ENCODE measurements at regions not wholly inside any gene's neighbourhood (a gene's known extent, or its start where the extent isn't known, plus 50 kb on each side); places are given as distances from the start of the nearest gene placed in this dataset.

DNA sequence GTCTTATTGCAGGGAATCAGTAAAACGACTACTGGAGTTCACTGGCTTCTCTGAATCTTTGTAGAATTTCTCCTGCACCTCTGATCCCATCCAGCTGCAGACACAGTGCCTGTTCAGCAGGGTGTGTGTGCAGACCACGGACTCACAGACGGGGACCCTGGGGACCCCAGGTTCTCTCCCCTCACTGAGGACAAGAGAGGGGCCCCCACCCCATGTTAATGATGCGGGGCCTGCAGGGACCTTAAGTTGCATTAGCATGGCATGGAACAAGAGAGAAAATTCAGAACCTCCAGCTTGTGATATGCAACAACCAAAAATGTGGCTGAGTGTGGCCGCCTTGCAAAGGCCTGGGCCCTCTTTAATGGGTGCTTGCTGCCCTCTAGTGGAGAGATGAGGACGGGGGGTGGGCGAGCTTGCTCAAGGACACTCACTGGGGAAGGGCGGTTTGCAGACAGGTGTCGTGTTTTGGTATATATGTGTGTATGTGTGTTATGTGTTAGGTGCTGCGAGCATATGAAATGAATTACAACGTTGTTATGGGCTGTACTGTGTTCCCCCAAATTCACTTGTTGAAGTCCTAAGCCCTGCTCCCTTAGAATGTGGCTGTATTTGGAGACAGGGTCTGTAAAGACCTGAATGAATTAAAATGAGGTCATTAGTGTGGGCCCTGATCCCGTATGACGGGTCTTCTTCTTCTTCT lies 84.4 kb upstream of the SEPTIN5 start (continued):
- TF ChIP-seq, protein P1, sequence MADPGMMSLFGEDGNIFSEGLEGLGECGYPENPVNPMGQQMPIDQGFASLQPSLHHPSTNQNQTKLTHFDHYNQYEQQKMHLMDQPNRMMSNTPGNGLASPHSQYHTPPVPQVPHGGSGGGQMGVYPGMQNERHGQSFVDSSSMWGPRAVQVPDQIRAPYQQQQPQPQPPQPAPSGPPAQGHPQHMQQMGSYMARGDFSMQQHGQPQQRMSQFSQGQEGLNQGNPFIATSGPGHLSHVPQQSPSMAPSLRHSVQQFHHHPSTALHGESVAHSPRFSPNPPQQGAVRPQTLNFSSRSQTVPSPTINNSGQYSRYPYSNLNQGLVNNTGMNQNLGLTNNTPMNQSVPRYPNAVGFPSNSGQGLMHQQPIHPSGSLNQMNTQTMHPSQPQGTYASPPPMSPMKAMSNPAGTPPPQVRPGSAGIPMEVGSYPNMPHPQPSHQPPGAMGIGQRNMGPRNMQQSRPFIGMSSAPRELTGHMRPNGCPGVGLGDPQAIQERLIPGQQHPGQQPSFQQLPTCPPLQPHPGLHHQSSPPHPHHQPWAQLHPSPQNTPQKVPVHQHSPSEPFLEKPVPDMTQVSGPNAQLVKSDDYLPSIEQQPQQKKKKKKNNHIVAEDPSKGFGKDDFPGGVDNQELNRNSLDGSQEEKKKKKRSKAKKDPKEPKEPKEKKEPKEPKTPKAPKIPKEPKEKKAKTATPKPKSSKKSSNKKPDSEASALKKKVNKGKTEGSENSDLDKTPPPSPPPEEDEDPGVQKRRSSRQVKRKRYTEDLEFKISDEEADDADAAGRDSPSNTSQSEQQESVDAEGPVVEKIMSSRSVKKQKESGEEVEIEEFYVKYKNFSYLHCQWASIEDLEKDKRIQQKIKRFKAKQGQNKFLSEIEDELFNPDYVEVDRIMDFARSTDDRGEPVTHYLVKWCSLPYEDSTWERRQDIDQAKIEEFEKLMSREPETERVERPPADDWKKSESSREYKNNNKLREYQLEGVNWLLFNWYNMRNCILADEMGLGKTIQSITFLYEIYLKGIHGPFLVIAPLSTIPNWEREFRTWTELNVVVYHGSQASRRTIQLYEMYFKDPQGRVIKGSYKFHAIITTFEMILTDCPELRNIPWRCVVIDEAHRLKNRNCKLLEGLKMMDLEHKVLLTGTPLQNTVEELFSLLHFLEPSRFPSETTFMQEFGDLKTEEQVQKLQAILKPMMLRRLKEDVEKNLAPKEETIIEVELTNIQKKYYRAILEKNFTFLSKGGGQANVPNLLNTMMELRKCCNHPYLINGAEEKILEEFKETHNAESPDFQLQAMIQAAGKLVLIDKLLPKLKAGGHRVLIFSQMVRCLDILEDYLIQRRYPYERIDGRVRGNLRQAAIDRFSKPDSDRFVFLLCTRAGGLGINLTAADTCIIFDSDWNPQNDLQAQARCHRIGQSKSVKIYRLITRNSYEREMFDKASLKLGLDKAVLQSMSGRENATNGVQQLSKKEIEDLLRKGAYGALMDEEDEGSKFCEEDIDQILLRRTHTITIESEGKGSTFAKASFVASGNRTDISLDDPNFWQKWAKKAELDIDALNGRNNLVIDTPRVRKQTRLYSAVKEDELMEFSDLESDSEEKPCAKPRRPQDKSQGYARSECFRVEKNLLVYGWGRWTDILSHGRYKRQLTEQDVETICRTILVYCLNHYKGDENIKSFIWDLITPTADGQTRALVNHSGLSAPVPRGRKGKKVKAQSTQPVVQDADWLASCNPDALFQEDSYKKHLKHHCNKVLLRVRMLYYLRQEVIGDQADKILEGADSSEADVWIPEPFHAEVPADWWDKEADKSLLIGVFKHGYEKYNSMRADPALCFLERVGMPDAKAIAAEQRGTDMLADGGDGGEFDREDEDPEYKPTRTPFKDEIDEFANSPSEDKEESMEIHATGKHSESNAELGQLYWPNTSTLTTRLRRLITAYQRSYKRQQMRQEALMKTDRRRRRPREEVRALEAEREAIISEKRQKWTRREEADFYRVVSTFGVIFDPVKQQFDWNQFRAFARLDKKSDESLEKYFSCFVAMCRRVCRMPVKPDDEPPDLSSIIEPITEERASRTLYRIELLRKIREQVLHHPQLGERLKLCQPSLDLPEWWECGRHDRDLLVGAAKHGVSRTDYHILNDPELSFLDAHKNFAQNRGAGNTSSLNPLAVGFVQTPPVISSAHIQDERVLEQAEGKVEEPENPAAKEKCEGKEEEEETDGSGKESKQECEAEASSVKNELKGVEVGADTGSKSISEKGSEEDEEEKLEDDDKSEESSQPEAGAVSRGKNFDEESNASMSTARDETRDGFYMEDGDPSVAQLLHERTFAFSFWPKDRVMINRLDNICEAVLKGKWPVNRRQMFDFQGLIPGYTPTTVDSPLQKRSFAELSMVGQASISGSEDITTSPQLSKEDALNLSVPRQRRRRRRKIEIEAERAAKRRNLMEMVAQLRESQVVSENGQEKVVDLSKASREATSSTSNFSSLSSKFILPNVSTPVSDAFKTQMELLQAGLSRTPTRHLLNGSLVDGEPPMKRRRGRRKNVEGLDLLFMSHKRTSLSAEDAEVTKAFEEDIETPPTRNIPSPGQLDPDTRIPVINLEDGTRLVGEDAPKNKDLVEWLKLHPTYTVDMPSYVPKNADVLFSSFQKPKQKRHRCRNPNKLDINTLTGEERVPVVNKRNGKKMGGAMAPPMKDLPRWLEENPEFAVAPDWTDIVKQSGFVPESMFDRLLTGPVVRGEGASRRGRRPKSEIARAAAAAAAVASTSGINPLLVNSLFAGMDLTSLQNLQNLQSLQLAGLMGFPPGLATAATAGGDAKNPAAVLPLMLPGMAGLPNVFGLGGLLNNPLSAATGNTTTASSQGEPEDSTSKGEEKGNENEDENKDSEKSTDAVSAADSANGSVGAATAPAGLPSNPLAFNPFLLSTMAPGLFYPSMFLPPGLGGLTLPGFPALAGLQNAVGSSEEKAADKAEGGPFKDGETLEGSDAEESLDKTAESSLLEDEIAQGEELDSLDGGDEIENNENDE (IDR thresholded peaks at IDR 0.05; ENCODE audit: low read depth, low read length) = no peak
- TF ChIP-seq ZNF282 (CRISPR knock-in tag; IDR thresholded peaks at IDR 0.05) = no peak
- TF ChIP-seq, protein P2, sequence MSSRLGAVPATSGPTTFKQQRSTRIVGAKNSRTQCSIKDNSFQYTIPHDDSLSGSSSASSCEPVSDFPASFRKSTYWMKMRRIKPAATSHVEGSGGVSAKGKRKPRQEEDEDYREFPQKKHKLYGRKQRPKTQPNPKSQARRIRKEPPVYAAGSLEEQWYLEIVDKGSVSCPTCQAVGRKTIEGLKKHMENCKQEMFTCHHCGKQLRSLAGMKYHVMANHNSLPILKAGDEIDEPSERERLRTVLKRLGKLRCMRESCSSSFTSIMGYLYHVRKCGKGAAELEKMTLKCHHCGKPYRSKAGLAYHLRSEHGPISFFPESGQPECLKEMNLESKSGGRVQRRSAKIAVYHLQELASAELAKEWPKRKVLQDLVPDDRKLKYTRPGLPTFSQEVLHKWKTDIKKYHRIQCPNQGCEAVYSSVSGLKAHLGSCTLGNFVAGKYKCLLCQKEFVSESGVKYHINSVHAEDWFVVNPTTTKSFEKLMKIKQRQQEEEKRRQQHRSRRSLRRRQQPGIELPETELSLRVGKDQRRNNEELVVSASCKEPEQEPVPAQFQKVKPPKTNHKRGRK (tag; IDR thresholded peaks at IDR 0.05) = no peak
- TF ChIP-seq ZBTB7A (IDR thresholded peaks at IDR 0.05; ENCODE audit: borderline replicate concordance, control insufficient read depth, low read depth, low read length) = peak; percentile 97
- TF ChIP-seq, protein P3, sequence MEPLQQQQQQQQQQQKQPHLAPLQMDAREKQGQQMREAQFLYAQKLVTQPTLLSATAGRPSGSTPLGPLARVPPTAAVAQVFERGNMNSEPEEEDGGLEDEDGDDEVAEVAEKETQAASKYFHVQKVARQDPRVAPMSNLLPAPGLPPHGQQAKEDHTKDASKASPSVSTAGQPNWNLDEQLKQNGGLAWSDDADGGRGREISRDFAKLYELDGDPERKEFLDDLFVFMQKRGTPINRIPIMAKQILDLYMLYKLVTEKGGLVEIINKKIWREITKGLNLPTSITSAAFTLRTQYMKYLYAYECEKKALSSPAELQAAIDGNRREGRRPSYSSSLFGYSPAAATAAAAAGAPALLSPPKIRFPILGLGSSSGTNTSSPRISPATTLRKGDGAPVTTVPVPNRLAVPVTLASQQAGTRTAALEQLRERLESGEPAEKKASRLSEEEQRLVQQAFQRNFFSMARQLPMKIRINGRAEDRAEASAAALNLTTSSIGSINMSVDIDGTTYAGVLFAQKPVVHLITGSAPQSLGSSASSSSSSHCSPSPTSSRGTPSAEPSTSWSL (CRISPR knock-in tag; IDR thresholded peaks at IDR 0.05; ENCODE audit: borderline replicate concordance) = no peak
- no peak for TF ChIP-seq LCOR (CRISPR knock-in tag; IDR thresholded peaks at IDR 0.05)
- TF ChIP-seq NR2F6 (CRISPR knock-in tag; IDR thresholded peaks at IDR 0.05) = 0 out of 2 replicates have a peak, but pooled peaks have one; percentile 33
- TF ChIP-seq RBFOX2 (IDR thresholded peaks at IDR 0.05; ENCODE audit: low read depth, low read length) = no peak
- TF ChIP-seq, protein P4, sequence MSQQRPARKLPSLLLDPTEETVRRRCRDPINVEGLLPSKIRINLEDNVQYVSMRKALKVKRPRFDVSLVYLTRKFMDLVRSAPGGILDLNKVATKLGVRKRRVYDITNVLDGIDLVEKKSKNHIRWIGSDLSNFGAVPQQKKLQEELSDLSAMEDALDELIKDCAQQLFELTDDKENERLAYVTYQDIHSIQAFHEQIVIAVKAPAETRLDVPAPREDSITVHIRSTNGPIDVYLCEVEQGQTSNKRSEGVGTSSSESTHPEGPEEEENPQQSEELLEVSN (IDR thresholded peaks at IDR 0.05; ENCODE audit: borderline replicate concordance in 1 of 2, extremely low read depth in 1 of 2, insufficient read depth in 1 of 2, insufficient read length in 1 of 2, low read depth in 1 of 2, low read length in 1 of 2, poor library complexity in 1 of 2, severe bottlenecking in 1 of 2) = no peak
